GM12875 (cell line): ENCODE measurements at regions not wholly inside any gene's neighbourhood (a gene's known extent, or its start where the extent isn't known, plus 50 kb on each side); places are given as distances from the start of the nearest gene placed in this dataset.
"Not testable (repeated sequence)": the region's sequence is repeated elsewhere in the genome, so short reads cannot be mapped to it uniquely, and the experiment has no call there.

ENCODE experiments used
- H3K4me3 ChIP-seq: one replicate; pipeline ENCODE4 v1.5.1; 2011; ENCODE audit warnings: low read depth, low read length, control low read depth
- TF ChIP-seq, protein P1 (sequence below): IDR thresholded peaks from 2 replicates; pipeline ENCODE4 v1.5.1; 2011; ENCODE audit warnings: low read depth, mild to moderate bottlenecking, control low read depth, inconsistent platforms, low read length, moderate library complexity, borderline replicate concordance; ENCODE audit not compliant: insufficient read depth

DNA sequence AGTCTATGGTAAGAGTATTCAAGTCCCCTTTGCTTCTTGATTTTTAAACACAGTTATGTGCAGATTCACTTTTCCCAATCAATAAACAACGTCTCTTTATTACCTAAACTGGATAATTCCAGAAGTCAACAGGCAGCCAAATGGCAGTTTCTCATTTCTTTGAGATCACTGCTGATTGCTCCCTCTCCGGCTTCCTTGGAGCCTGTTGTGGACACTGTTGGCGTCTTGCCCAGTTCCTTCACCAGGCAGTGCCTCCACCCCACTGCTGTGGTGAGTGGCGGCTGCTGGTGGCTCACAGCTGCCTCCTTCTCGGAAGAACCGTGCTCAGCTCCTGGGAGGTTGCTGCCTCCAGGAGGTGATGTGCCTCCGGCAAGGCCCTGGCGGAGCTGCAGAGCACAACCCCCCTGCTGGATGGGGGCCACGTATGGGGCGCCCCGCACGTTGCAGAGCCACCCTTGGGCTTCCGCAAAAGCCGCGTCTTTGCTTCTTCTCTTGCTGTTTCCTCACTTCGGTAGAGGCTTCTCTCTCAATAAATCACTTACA is 105.1 kb upstream of the CNKSR3 start:
- H3K4me3 ChIP-seq, result no peak overlapping the region
- TF ChIP-seq, protein P1, sequence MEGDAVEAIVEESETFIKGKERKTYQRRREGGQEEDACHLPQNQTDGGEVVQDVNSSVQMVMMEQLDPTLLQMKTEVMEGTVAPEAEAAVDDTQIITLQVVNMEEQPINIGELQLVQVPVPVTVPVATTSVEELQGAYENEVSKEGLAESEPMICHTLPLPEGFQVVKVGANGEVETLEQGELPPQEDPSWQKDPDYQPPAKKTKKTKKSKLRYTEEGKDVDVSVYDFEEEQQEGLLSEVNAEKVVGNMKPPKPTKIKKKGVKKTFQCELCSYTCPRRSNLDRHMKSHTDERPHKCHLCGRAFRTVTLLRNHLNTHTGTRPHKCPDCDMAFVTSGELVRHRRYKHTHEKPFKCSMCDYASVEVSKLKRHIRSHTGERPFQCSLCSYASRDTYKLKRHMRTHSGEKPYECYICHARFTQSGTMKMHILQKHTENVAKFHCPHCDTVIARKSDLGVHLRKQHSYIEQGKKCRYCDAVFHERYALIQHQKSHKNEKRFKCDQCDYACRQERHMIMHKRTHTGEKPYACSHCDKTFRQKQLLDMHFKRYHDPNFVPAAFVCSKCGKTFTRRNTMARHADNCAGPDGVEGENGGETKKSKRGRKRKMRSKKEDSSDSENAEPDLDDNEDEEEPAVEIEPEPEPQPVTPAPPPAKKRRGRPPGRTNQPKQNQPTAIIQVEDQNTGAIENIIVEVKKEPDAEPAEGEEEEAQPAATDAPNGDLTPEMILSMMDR, result no peak

- TF ChIP-seq, protein P1, result no peak
- H3K4me3 ChIP-seq, result no peak overlapping the region
Measured at GRCh38 chr6:154617175-154617574, 106.7 kb upstream of the CNKSR3 start.

DNA sequence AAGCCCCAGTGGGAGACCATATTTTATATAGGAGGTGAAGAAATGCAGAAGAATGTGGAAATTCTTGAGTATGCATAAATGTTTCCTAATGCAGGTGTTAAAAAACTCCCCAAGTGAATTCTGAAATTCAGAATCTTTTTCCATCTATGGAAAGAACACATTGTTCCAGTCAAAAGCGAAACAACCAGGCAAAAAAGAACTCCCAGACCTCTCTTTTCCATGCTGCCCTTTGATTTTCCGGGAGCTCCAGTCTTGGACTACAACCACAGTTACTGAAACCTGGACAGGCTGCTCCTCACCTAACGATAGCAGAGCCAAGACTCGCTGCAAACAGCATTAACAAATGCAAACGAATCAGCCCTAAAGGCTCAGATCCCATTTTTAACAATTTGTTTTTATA is 108.7 kb upstream of the CNKSR3 start:
- no peak overlapping the region for H3K4me3 ChIP-seq
- TF ChIP-seq, protein P1, result no peak

DNA sequence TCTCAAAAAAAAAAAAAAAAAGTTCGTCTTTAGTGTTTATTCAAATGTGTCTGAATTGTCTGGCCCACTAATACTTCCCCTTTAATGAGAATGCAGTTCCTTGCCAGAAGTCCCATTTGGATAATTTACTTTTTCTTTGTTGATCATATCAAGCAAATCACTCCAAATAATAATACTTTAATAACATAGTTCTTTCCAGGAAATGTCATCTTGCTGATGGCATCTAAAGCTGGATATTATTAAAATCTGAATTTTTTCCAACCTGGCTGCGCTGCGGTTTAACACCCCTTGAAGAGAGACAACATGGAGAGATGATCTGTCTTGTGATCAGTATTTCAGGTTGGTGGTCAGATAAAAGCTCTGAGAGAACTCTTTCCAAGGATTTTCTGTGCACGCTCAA is 111.2 kb upstream of the CNKSR3 start:
- H3K4me3 ChIP-seq, result no peak overlapping the region
- TF ChIP-seq, protein P1, result no peak

DNA sequence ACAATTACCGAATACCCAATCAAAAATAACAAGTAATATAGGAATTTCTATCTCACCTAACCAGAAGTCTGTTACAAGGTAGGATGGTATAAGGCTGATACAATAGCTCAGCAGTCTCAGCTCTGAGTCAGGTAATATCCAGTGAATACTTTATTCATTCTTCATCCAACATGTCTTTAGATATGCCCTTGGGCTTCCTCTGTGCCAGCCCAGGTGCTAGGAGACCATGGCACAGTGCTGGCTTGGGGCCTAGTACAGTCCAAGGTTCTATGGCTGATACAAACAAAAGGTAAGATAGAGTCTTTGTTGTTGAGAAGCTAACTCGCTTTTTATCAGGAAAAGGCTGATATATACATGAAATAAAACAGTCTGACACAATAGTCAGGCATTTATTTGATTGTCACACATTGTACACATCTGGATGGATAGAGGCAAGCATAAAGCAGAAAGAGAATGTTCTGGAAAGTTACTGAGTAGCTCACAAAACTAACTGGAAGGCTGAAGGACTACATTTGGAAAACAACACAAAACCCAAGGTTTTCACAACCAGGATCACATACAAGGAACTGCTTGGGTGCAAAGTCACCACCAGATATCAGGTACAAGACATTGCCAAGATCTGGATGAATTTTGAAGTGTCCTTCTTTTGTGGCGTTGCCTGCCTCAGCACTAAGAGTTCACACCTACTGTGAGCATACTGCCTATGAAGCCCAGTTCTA is 110.4 kb upstream of the SCAF8 start:
- no peak overlapping the region for H3K4me3 ChIP-seq
- TF ChIP-seq, protein P1, result no peak

DNA sequence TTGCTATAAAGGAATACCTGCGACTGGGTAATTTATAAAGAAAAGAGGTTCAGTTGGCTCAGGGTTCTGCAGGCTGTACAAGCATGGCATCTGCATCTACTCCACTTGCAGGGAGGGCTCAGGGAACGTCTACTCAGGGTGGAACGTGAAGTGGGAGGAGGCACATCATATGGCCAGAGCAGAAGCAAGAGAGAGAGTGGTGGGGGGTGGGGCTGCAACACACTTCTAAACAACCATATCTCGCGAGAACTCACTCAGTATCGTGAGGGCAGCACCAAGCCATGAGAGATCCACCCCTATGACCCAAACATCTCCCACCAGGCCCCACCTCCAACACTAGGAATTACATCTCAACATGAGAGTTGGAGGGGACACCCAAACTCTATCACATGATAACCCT is 109.8 kb upstream of the SCAF8 start:
- TF ChIP-seq, protein P1, result no peak
- H3K4me3 ChIP-seq, result no peak overlapping the region

DNA sequence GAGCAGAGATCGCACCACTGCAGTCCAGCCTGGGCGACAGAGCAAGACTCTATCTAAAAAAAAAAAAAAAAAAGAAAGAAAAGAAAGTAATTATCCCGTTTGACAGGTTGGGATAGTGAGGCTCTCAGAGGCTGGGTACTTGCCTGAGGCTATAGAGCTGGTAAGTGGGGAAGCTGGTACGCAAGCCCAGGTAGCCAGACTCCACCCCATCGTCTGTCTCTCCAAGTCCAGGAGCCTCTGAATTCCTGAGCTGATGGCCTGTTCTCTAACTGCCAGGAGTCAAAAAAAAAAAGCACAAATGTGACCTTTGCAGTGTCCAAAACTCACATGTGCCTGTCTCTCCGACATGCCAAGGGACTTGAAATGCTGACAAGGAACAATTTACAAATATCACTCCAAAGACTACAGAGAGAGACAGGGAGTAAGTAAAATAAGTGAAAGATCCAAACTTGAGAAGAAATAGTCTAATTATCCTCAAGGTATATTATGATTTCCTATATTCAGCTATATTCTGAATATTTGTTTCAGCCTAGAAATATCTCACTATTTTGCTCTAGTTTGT is 109.1 kb upstream of the SCAF8 start:
- TF ChIP-seq, protein P1, result no peak
- no peak overlapping the region for H3K4me3 ChIP-seq

GRCh38 chr6:154624727-154625126 is 108.5 kb upstream of the SCAF8 start:
- not testable (repeated sequence) for H3K4me3 ChIP-seq
